ENCODE measurements at regions not wholly inside any gene's neighbourhood (a gene's known extent, or its start where the extent isn't known, plus 50 kb on each side); places are given as distances from the start of the nearest gene placed in this dataset.
"Not testable (repeated sequence)": the region's sequence is repeated elsewhere in the genome, so short reads cannot be mapped to it uniquely, and the experiment has no call there.

DNA sequence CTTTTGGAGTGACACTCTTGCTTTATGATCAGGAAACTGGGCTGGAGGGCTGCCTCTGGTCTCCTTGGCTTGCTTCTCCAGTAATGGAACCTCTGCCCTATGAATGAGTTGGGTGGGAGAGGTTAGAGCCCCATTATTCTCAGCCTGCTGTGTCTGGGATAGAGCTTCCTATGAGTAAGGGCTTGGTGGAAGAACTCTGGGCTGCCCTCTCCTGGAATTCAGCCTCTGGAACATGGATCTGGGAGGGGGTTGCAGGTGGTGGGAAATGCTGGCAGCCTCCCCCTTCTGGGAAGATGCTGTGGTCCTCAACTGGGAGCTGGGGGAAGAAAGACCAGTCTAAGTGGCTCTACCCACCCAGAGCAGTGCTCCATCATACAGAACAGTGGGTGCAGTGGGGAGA, 81.8 kb upstream of the SYN3 start:
- no peak for DNase-seq

DNA sequence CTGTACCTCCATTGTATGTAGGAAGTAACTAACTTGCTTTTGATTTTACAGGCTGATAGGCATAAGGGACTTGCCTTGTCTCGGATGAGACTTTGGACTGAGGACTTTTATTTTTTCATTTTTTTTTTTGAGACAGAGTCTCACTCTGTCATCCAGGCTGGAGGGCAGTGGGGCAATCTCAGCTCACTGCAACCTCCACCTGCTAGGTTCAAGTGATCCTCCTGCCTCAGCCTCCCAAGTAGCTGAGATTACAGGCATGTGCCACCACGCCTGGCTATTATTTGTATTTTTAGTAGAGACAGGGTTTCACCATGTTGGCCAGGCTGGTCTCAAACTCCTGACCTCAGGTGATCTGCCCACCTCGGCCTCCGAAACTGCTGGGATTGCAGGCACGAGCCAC, 80.2 kb upstream of the SYN3 start:
- not testable (repeated sequence) for DNase-seq

GRCh38 chr22:33130473-33130872, 72.3 kb upstream of the SYN3 start:
- DNase-seq = no peak

DNA sequence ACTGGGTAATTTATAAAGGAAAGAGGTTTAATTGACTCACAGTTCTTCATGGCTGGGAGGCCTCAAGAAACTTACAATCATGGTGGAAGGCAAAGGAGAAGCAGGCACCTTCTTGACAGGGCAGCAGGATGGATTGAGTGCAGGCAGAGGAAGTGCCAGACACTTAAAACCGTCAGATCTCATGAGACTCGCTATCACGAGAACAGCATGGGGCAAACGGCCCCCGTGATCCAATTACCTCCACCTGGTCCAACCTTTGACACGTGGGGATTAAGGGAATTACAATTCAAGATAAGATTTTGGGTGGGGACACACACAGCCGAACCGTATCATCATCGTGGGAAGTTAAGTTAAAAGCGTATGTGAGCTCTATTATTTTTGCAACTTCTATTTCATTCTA, 71.4 kb upstream of the SYN3 start:
- no peak for DNase-seq

- DNase-seq = no peak
Observed at GRCh38 chr22:33126881-33127280, 68.7 kb upstream of the SYN3 start.

DNA sequence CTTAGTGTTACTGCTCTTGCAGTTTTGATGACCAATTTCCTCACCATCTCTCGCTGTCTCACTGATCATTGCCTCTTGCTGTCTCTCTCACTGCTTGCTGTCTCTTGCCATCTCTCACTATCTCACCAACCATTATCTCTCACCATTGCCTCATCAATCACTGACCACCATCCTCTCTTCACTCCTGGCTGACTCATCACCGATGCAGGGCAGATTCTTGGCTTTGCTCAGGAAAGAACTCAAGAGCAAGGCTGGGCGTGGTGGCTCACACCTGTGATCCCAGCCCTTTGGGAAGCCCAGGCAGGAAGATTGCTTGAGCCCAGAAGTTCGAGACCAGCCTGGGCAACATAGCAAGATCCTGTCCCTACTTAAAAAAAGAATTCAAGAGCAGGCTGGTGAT, 66.3 kb upstream of the SYN3 start:
- no peak for DNase-seq

DNA sequence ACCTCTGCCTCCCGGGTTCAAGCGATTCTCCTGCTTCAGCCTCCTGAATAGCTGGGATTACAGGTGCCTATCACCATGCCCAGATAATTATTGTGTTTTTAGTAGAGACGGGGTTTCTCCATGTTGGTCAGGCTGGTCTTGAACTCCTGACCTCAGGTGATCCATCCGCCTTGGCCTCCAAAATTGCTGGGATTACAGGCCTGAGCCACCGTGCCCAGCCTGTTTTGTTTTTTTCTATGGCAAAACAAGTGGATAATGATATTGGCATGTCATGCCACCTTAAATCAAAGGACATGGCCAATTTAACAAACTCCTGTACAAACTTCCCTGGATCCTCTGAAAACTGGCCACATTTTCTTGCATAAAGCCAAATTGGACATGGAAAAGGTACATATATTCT, 64.3 kb upstream of the SYN3 start:
- not testable (repeated sequence) for DNase-seq

- DNase-seq = no peak
Observed at GRCh38 chr22:33119044-33119443, 60.9 kb upstream of the SYN3 start.

GRCh38 chr22:33117821-33118220, 59.6 kb upstream of the SYN3 start:
- no peak for DNase-seq

DNA sequence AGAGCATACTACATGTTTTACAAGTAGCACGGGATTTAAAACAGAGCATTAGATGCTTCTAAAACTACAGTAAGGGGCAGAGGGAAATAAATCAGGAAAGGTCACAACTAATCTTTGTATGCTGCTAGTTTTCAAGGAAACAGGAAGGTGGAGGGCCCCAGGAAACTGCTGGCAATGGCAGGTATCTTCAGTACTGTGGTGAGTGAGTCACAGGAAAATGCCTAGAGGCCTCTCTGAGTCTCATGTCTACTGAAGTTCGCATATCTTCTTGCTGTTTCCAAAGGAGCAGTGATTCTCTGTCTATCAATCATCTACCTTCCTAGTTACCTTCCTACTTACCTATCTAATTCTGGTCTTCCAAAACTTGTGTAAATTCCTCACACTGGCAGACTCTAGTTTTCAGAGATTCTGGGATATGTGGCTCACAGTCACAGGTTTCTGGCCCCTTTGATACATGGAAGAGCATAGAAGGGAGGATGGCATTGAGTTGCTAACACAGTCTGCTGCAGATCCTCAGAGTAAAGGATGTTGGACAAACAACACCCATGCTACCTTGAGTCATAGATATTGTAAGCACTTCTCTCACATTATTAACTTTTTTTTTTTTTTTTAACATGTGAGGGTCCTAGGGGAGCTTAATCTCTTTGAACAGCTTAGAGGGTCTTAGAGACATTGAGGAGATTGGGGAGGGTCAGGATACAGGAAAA, 58.8 kb upstream of the SYN3 start:
- no peak for DNase-seq

DNA sequence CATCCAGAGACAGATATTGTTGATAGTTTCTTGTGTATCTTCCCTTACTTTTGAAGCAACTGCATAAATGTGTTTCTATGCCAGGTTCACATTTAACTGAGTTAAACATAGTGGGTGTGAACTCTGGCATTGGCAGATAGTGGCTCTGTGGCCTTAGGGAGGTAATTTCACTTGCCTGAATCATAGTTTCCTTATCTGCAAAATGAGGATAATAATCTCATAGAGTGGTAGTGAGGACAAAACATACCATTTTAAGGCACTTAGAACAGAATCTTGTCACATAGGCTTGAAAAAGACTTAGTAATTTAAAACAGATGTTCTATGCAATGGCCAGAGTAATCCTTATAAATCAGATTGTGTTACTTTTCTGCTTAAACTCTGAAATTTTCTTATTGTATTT, 56.4 kb upstream of the SYN3 start:
- DNase-seq = no peak

DNA sequence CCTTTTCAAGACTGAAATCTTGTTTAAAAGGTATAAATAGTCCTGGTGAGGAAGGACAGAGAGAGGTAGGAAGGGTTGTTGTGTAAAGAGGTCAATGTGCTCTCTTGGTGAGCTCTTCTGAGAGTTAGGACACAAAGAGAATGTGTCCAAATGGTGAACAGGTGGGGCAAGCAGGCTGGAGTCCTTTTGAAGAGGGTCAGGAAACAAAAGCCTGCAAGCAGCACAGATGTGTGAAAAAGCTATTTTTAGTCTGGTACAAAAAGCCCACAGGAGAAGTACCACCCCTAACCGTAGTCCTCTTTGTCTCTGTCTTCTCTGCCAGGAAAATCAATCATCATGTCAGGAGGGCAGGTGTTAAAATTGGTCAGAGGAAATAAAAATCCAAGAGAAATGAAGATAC, 54.4 kb upstream of the SYN3 start:
- DNase-seq = no peak

GRCh38 chr22:33111491-33111890, 53.3 kb upstream of the SYN3 start:
- DNase-seq = no peak

DNA sequence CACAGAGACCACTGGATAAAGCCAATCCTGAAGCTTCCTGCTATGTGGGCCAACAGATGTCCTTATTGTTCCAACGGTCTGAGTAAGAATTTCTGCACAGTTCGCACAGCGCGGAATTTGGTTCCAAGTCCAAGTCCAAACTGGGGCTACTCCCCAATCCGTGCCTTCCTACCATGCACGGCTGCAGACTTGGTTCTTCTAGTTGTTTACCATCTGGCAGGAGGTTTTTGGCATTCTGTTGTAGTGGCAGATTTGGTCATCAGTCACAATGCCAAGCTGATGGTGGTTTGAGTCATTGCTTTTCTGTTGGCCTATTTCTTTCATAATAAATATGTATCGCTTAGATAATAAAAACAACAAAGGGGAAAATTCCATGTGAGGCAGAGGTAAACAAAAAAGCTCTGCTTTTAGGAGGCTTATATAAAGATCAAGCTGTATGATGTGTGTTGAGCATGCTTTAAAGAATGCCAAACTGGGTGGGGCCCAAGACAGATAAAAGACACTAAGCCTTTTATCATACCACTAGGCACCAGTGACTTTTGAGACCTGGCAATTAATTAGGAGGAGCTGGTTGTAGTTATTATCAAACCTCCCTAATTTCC, 52.5 kb upstream of the SYN3 start:
- no peak for DNase-seq

DNA sequence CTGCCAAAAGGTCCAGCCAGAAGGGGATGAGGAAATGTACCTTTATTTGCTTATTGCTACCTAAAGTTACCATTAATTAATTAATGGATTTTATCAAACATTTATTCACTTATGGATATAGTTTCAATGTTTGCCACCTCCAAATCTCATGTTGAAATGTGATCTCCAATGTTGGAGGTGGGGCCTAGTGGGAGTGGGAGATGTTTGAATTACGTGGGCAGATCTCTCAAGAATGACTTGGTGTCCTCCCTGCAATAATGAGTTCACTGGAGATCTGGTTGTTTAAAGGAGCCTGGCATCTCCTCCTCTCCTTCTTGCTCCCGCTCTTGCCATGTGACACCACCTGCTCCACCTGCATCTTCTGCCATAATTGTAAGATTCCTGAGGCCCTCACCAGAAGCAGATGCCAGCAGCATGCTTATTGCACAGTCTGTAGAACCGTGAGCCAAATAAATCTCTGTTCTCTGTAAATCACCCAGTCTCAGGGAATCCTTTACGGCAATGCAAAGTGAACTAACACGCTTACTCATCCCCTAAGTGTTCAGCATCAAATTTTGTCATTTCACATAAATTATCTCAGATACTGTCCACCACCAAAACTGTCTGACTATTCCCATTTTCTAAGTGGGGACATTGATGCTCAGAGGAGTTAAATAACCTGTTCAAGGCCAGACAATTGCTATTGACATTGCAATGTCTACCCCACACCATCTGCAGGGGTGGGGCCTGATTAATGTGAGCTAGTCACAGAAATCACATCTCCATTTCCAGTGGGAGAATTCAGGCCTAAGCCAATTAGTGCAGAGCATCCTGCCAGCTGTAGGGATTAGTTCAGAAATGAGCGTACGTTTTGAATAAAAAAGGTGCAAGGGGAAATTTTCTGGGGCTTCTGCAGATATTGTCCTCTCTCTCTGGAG, 51.6 kb upstream of the SYN3 start:
- no peak for DNase-seq

DNA sequence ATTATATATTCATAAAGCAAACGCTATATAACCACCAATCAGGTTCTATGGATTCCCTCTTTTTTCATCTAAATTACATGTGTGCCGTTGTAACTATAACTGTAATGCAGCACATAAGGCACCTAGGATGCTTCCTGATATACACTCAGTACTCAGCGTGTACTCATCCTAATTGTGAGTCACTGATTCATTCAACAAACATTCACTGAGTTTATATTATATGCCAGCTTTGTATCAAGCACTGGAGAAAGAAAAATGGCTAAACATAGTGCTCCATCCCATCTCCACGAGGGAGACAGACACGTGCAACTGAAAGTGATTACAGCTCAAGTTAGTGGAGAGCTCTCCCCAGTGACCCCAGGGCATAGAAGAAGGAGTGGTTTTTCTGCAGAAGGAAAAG, 49.9 kb upstream of the SYN3 start:
- DNase-seq = no peak

Measured in inflammatory macrophage treated with lipopolysaccharide for 4 hours (primary cell).